ENCODE measurements at regions not wholly inside any gene's neighbourhood (a gene's known extent, or its start where the extent isn't known, plus 50 kb on each side); places are given as distances from the start of the nearest gene placed in this dataset.

- no peak for FAIRE-seq
- no peak for DNase-seq (ENCODE audit: insufficient read length, low spot score)
Observed at GRCh38 chrY:14139521-14139920, 83.5 kb downstream of the VCY1B start.

- FAIRE-seq, result no peak
- no peak for DNase-seq (ENCODE audit: insufficient read length, low spot score)
Observed at GRCh38 chrY:14145614-14146013, 89.6 kb downstream of the VCY1B start.

GRCh38 chrY:14182776-14183175, 126.7 kb downstream of the VCY1B start:
- DNase-seq (ENCODE audit: insufficient read length, low spot score) (no peak), FAIRE-seq (peak; percentile 11)

DNA sequence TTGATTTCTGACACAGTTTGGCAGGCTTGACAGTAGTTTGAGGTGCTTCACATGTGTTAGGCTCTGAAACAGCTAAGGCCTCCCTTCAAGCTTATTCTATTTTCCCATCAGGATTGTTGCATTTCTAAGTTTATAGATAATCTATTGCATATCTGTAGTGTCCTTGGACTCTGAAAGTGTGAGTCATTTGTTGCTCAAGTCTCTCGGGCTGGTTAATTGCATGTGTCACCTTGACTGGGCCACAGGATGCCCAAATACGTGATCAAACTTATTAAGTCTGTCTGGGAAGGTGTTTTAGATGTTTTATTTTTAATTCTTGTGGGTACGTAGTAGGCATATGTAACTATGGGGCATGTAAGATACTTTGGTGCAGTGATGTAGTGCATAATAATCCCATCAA, 166.0 kb downstream of the VCY1B start:
- FAIRE-seq, result no peak
- no peak for DNase-seq (ENCODE audit: insufficient read length, low spot score)

DNA sequence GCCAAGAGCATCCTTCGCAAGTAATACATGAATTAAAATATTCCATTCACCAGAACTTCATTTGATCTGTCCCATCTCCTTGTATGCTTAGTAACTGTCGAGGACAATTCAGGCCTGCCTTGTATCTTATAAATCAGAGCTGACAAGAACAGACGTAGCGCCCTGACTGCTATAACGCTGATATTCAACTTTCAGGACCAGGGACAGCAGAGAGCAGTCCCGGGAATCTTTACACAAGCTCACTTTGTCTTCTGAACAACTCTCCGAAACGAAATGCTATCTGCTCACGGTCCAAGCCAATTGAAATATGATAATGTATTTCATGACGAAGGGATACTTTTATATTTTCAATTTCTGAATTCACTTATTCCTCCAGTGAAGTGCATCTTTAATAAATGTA, 175.7 kb downstream of the VCY1B start:
- DNase-seq (ENCODE audit: insufficient read length, low spot score) (no peak), FAIRE-seq (no peak)

GRCh38 chrY:14235070-14235469, 179.0 kb downstream of the VCY1B start:
- DNase-seq (ENCODE audit: insufficient read length, low spot score) (no peak), FAIRE-seq (no peak)

DNA sequence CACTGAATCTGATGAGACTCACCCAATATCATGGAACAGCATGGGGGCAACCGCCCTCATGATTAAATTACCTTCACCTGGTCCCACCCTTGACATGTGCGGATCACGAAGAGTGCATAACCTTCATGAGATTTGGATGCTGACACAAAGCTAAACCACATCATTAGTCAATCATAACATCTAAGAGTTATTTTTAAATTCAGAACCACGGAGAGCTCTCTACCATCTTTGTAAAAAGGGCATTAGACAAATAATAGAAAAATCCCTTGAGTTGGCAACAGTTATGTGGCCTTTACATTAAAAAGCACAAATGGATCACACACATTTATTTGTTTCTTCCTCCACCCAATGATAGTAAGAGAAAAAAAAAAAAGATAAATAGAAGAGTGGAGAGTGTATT, 182.2 kb downstream of the VCY1B start:
- no peak for DNase-seq (ENCODE audit: insufficient read length, low spot score)

DNA sequence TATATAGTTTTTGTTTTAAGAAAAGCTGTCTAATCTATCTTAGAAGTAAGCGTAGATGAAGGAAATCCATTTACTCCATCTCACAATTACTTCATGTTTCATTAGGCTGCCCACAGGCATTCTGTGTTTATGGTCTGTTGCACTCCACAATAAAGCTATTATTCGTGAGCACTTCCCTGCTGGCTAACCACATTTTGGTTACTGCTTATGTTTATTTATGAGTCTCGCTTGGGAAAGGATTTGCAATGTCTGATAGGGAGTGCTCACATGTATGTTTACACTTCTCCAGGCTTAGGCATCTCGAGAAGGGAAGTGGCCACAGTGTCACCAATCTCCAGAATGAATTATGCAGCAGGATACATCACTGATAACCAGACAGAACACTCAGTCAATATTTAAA, 190.9 kb downstream of the VCY1B start:
- FAIRE-seq, result peak; percentile 80
- DNase-seq (ENCODE audit: insufficient read length, low spot score), result no peak

More for the DNA sequence above, 182.2 kb downstream of the VCY1B start:
- FAIRE-seq, result no peak

DNA sequence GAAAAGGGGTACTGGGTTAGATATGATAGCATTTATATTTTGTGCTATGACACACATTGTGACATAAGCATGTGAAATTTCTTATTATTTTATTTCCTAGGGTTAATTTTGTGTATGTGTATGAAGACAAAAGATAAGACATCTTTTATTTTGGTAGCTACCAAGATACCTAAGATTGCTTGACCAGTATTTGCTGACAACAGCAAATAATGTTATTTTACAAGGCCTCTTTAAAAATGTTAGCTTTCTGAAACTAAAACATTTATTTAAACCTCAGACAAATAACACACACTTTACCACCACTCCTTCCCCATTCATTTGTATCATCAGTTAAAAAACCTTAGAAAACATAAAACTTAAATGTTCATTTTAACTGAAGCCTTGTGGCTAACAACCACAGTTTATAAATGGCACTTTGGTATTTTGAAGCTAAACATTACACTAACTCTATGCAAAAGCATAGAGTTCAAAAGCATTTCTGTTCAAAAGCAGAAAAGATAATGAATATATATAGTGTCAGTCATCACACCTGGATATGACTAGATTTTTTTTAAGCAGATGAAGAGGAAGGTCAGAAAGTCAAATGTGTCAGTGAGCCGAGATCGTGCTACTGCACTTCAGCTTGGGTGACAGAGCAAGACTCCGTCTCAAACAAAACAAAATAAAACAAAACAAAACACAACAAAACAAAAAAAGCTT, 193.0 kb downstream of the VCY1B start:
- FAIRE-seq, result no peak

DNA sequence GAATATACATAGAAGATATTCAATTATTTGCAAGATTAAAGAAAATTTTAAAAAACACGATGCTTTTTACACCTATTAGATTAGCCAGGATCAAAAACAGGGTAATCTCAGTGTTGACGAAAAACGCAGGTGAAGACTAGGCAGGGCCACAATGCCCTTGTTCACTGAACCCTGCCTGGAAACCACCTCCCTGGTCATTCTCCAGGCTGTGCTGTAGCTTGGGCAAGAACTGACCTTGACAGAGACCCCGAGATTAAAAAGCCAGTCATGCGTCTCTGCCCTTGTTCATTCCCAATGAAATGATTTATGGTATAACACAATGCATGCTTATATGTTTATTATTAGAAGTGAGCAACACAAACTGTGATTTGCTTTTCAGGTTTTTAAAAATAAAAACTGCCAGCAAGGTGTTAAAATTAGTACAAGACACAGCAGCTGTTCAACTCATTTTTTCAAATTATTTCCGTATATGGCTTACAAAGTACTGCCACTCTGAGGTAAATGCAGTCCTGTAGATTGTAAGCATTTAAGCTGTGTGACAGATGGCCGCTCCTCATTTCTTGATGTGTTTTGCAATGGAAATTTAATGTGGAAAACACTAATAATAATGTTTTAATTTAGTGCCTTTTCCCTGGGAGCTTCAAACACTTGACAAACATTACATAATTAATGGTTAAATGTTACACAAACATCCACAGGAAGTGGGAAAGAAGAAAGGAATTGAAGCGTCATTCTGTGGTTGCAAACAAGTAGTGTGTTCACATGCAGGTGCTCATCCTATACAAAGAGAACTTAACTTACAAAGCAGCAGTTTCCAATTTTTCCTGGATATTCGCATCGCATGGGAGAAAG, 200.2 kb downstream of the VCY1B start:
- FAIRE-seq (peak; percentile 28), DNase-seq (ENCODE audit: insufficient read length, low spot score) (no peak)

More for the DNA sequence above, 193.0 kb downstream of the VCY1B start:
- DNase-seq (ENCODE audit: insufficient read length, low spot score), result no peak

DNA sequence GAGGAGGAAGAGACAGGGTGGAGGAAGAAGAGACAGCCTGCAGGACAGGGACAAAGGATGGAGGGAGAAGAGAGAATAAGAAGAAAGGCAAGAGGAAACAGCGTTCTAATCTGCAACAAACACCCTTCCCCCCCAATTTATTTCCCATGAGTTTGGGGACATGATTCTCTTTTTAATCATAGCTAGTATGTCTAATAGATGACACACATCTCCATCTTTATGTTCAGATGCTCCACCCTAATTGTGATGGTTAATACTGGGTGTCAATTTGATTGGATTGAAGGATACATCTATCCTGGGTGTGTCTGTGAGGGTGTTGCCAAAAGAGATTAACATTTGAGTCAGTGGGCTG, 200.8 kb downstream of the VCY1B start:
- no peak for DNase-seq (ENCODE audit: insufficient read length, low spot score)
- no peak for FAIRE-seq

DNA sequence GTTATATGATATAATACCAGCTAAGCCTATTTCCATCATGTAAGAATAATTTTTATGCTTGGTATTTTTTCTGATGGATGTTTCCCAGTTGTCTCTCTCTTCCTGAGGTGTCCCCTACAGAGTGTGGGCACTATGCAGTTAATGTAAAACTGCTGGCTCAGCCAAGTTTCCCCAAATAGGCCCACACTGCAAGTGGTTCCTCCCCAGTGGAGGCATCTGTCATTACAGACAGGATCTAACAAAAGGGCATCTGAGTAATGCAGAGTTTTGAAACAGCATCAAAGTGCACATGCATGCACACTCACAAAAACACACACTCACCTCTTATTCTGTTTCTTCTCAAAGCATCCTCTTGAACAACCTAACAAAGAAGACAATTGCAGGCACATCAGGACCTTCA, 221.0 kb downstream of the VCY1B start:
- FAIRE-seq (no peak), DNase-seq (ENCODE audit: insufficient read length, low spot score) (no peak)

GRCh38 chrY:14290656-14291375, 233.5 kb upstream of the NLGN4Y start:
- DNase-seq (ENCODE audit: insufficient read length, low spot score), result no peak
- FAIRE-seq, result no peak

GRCh38 chrY:14292382-14292781, 231.9 kb upstream of the NLGN4Y start:
- DNase-seq (ENCODE audit: insufficient read length, low spot score), result no peak
- no peak for FAIRE-seq

DNA sequence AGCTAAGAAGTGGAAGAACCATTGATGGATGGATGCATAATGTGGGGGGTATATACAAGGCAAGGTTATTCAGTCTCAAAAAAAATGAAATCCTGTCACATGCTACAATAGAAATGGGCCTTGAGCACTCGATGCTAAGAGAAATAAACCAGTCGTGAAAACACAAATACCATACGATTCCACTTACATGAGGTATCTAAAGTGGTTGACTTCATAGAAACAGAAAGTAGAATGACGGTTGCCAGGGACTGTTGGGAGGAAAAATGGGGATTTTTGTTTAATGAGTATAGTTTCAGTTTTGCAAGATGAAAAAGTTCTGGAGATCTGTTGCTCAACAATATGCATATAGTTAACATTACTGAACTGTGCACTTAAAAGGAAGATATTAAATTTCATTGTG, 223.6 kb upstream of the NLGN4Y start:
- FAIRE-seq (peak; percentile 73), DNase-seq (ENCODE audit: insufficient read length, low spot score) (no peak)

DNA sequence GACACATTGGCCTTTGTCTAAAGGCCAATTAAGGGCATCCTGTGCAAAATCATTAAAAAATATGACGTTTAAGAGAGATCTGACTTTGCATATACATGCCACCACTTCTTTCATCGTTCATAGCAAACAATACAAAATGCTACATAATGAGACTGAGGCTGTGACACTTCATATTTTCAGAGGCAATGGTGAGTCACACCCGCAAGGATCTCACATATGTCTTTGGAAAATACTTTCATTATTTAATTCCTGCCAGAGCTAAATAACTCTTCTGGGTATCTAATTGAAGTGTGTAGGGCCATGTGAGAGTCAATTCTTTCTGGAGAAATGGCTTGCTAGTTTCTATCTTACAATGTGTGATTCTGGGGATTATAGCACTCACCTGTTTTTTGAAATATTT, 222.8 kb upstream of the NLGN4Y start:
- no peak for DNase-seq (ENCODE audit: insufficient read length, low spot score)
- FAIRE-seq, result no peak

DNA sequence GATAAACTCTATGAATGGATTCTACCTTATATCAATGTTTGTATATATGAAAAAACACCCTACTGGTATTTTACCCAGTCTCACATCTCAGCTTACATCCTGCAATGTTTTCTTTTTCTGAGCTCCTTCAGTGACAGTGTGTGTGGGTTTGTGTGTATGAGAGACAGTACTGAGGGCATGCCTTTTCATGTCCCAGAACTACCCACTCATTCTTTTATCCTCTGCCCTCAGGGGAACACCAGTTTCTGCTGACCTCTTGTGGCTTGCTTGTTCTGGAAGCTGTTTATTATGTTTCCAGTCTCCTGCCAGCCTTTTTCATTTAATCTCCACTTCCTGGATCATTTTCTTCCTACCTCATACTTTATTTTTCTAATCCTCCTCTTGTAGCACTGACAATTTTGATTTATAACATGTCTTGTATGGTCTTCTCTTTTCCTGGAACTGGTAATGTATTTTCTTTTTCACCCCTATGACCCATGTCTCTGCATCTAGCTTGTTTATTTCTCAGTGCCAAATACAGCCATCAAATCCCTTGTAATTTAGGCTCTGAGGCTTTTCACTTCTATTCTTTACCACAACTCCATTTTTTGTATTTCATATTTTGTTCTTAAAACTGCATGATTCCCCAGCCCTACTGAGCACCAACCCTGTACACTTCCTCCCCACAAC, 195.5 kb upstream of the NLGN4Y start:
- peak; percentile 85 for FAIRE-seq
- DNase-seq (ENCODE audit: insufficient read length, low spot score), result no peak

DNA sequence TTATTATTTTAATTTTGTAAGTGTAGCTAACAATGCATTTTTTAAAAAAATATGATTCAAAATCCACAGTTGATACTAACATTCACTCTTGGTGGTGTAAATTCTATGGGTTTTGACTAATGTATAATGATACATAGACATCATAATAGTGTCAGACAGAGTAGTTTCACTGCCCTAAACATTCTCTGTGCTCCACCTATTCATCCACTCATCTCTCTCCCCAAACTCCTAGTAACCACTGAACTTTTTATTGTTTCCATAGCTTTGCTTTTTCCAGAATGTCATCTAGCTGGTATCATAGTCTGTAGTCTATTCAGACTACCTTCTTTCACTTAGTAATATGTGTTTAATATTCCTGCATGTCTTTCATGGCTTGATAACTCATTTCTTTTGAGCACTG, 194.0 kb upstream of the NLGN4Y start:
- FAIRE-seq, result no peak
- DNase-seq (ENCODE audit: insufficient read length, low spot score), result no peak

GRCh38 chrY:14339524-14339923, 184.8 kb upstream of the NLGN4Y start:
- FAIRE-seq (peak; percentile 89), DNase-seq (ENCODE audit: insufficient read length, low spot score) (no peak)

DNA sequence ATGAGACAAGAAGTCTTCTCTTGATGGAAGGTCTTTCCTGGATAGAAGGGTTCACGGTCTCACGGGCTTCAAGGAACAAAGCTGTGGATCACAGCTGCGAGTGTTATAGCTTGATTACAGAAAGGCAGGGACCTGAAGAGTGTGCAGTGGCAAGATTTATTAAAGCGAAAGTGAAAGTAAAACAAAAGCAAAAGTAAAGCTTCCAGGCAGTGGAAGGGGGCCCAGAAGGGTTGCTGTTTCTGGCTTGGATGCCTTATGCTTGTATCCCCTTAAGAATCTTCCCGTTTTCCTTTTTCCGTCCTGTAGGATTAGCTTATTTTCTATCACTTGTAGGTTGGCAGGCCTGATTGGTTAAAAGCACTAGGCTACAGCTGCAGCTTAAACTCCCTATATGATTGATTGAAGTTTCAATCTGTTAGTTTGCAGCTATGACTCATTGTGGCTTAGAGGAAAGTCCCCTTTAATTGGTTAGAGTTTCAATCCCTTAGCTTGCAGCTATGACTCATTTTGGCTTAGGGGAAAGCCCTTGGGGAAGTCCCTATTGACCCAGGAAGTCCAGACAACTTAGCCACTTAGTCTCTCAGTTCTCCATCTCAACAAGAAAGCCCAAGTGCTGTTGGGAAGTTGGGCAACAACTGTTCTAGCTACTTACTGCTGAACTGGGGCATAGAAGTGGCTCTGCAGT, 183.7 kb upstream of the NLGN4Y start:
- FAIRE-seq, result peak; percentile 91
- DNase-seq (ENCODE audit: insufficient read length, low spot score), result peak; percentile 1
